ENCODE measurements at regions not wholly inside any gene's neighbourhood (a gene's known extent, or its start where the extent isn't known, plus 50 kb on each side); places are given as distances from the start of the nearest gene placed in this dataset.

GRCh38 chrX:25105221-25105620 lies 89.5 kb upstream of the ARX start:
- TF ChIP-seq RAD21 (IDR thresholded peaks at IDR 0.05; ENCODE audit: insufficient read depth, low read depth, low read length) (no peak), CTCF (IDR thresholded peaks at IDR 0.05 in 2 of 3, conservative IDR thresholded peaks at IDR 0.05 in 1 of 3; ENCODE audit: control insufficient read depth in 2 of 3, extremely low read depth in 1 of 3, insufficient read depth in 1 of 3, low read depth in 3 of 3, low read length in 3 of 3) (no peak), GABPA (IDR thresholded peaks at IDR 0.05; ENCODE audit: low read depth) (no peak), EZH2 (IDR thresholded peaks at IDR 0.05; ENCODE audit: borderline replicate concordance, control insufficient read depth, low read depth, low read length) (no peak), JUNB (IDR thresholded peaks at IDR 0.05) (no peak), BACH1 (IDR thresholded peaks at IDR 0.05; ENCODE audit: borderline replicate concordance) (no peak), FOS (IDR thresholded peaks at IDR 0.05; ENCODE audit: borderline replicate concordance, extremely low read depth, insufficient read length) (no peak), SPI1 (IDR thresholded peaks at IDR 0.05; ENCODE audit: borderline replicate concordance, insufficient read depth, low read depth, low read length) (no peak), ZNF274 (IDR thresholded peaks at IDR 0.05; ENCODE audit: insufficient read depth, insufficient read length) (no peak), ELK1 (IDR thresholded peaks at IDR 0.05; ENCODE audit: low read depth, low read length) (no peak), NFIC (IDR thresholded peaks at IDR 0.05; ENCODE audit: low read depth, low read length) (no peak)
